Muscle of leg (tissue), 3 donors: ENCODE measurements at regions not wholly inside any gene's neighbourhood (a gene's known extent, or its start where the extent isn't known, plus 50 kb on each side); places are given as distances from the start of the nearest gene placed in this dataset.

Source experiments
- DNase-seq: peaks from one replicate; pipeline ENCODE4 v3.0.0; 2013
- H3K27ac ChIP-seq: one replicate; pipeline ENCODE4 v1.5.1; 2013; ENCODE audit warnings: mild to moderate bottlenecking, low read length, control low read depth
- H3K27me3 ChIP-seq: one replicate; pipeline ENCODE4 v1.6.1; 2013; ENCODE audit warnings: low read length; ENCODE audit not compliant: control insufficient read depth, insufficient read depth
- H3K36me3 ChIP-seq: one replicate; pipeline ENCODE4 v1.6.1; 2013; ENCODE audit warnings: low read length; ENCODE audit not compliant: control insufficient read depth, insufficient read depth
- H3K4me1 ChIP-seq: one replicate; pipeline ENCODE4 v1.6.1; 2013; ENCODE audit warnings: low read length; ENCODE audit not compliant: control insufficient read depth, insufficient read depth
- H3K4me3 ChIP-seq: one replicate; pipeline ENCODE4 v1.5.1; 2013; ENCODE audit warnings: low read length, control low read depth
- H3K9me3 ChIP-seq: replicated peaks from 2 replicates; pipeline ENCODE4 v1.6.1; 2013; ENCODE audit warnings: low read depth, low read length; ENCODE audit not compliant: control insufficient read depth
- WGBS: methylation state at CpG from one replicate; pipeline ENCODE4 v1.1.5; 2013; ENCODE audit warnings: missing lambda C conversion rate; ENCODE audit not compliant: insufficient coverage; 5-methylcytosine and 5-hydroxymethylcytosine counted together

- Histone ChIP-seq H3K9me3 (no peaks in the 10 kb centered on the region), H3K36me3 (no peaks in the 10 kb centered on the region), H3K4me1 (peaks cover 3% of the 10 kb centered on the region), H3K27ac (no peak overlapping the region), H3K4me3 (no peak overlapping the region), H3K27me3 (no peaks in the 10 kb centered on the region)
- DNase-seq = no peak
- WGBS = 0% methylated on average over 1 of the region's 3 CpGs
Observed at GRCh38 chr11:92854952-92855351, 114.5 kb upstream of the MTNR1B start.

DNA sequence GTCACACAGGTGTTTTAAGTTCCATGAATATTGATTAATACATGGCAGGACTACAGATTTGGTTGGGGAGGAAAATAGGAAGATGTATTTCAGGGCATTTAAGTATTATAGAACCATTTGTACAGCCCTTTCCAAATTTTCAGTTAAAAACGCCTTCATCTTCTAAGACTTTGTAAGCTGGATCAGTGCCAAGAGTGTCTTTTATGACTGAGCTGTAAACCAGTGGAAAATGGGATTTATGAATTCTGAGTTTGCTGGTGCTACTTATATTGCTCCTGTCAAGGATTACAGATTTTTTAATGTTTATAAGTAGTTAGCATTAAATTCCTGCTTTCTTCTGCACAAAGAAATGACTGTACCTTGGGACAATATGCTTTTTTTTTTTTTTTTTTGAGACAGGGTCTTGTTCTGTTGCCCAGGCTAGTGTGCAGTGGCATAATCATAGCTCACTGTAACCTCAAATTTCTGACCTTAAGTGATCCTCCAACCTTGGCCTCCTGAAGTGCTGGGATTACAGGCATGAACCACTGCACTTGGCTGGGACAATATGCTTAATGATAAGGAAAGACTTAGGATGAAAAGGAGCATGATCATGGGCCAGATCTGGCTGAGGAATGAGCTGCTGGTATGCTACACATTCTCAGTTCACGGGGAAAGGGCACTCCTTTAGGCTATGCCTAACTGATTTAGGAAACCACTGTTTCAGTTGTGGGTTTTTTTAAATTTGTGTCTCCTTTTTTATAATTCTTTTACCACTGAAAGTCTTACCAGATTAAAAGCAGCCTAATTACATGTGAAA is 113.6 kb upstream of the MTNR1B start:
- Histone ChIP-seq H3K9me3 (no peaks in the 10 kb centered on the region), H3K36me3 (no peaks in the 10 kb centered on the region), H3K4me1 (peaks cover 6% of the 10 kb centered on the region), H3K27ac (no peak overlapping the region), H3K27me3 (no peaks in the 10 kb centered on the region), H3K4me3 (no peak overlapping the region)
- peak; percentile 38 for DNase-seq
- WGBS = no CpG with 5 or more reads among the region's 2 CpGs

- Histone ChIP-seq H3K4me3 (no peak overlapping the region), H3K9me3 (no peaks in the 10 kb centered on the region), H3K27ac (no peak overlapping the region), H3K27me3 (no peaks in the 10 kb centered on the region), H3K36me3 (no peaks in the 10 kb centered on the region), H3K4me1 (peaks cover 6% of the 10 kb centered on the region)
- 71% methylated on average over 1 of the region's 2 CpGs for WGBS
- DNase-seq = peak; percentile 31
Observed at GRCh38 chr11:92857407-92857806, 112.0 kb upstream of the MTNR1B start.

DNA sequence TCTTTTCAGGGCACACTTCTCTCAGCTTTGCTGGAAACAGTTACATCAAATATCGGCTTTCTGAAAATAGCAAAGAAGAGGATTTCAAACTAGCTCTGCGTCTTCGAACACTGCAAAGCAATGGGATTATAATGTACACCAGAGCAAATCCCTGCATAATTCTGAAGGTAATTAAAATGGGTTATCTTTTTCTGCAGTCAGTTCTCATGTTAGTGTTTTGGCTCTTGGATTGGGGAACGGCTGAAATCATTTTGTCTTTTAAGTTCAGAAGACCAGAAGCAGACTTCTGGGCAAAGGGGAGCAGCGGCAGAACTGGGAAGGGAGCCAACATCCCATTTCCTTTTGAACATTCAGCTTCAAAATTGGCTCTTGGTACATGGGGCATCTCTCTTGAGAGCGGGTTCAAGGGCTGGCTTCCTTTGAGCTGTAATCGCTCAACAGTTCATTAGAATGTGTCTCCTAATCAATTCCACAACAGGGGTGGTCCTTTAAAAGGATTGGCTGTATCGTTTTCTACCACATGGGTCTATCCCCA is 110.2 kb upstream of the MTNR1B start:
- peak; percentile 52 for DNase-seq
- Histone ChIP-seq H3K27me3 (no peaks in the 10 kb centered on the region), H3K4me3 (no peak overlapping the region), H3K36me3 (no peaks in the 10 kb centered on the region), H3K27ac (no peak overlapping the region), H3K9me3 (no peaks in the 10 kb centered on the region), H3K4me1 (peaks cover 6% of the 10 kb centered on the region)
- WGBS = 52% methylated on average over 2 of the region's 8 CpGs

GRCh38 chr11:92861634-92862033 is 107.8 kb upstream of the MTNR1B start:
- DNase-seq = peak; percentile 95
- Histone ChIP-seq H3K27me3 (no peaks in the 10 kb centered on the region), H3K9me3 (no peaks in the 10 kb centered on the region), H3K36me3 (no peaks in the 10 kb centered on the region), H3K27ac (no peak overlapping the region), H3K4me3 (no peak overlapping the region), H3K4me1 (peaks cover 6% of the 10 kb centered on the region)
- WGBS = no CpG with 5 or more reads among the region's 3 CpGs

GRCh38 chr11:92865352-92865751 is 104.1 kb upstream of the MTNR1B start:
- no peaks in the 10 kb centered on the region for H3K36me3 ChIP-seq
- DNase-seq = peak; percentile 22
- no peak overlapping the region for H3K27ac ChIP-seq
- peaks cover 3% of the 10 kb centered on the region for H3K4me1 ChIP-seq
- WGBS = 100% methylated on average over 1 of the region's 2 CpGs
- H3K4me3 ChIP-seq = no peak overlapping the region
- H3K27me3 ChIP-seq = no peaks in the 10 kb centered on the region
- no peaks in the 10 kb centered on the region for H3K9me3 ChIP-seq

DNA sequence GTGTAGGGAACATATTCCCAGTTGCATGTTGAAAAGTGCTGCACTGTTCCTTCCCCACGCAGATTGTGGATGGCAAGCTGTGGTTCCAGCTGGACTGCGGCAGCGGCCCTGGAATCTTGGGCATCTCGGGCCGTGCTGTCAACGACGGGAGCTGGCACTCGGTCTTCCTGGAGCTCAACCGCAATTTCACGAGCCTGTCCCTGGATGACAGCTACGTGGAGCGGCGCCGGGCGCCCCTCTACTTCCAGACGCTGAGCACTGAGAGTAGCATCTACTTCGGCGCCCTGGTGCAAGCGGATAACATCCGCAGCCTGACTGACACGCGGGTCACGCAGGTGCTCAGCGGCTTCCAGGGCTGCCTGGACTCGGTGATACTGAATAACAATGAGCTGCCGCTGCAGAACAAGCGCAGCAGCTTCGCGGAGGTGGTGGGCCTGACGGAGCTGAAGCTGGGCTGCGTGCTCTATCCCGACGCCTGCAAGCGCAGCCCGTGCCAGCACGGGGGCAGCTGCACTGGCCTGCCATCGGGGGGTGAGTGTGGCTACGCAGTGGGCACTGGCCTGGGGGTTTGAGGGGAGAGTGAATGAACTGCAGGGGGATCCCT is 102.7 kb upstream of the MTNR1B start:
- Histone ChIP-seq H3K4me3 (no peak overlapping the region), H3K27ac (no peak overlapping the region), H3K27me3 (no peaks in the 10 kb centered on the region), H3K9me3 (no peaks in the 10 kb centered on the region), H3K4me1 (no peaks in the 10 kb centered on the region), H3K36me3 (no peaks in the 10 kb centered on the region)
- no peak for DNase-seq
- WGBS = 84% methylated on average over 38 of the region's 38 CpGs

DNA sequence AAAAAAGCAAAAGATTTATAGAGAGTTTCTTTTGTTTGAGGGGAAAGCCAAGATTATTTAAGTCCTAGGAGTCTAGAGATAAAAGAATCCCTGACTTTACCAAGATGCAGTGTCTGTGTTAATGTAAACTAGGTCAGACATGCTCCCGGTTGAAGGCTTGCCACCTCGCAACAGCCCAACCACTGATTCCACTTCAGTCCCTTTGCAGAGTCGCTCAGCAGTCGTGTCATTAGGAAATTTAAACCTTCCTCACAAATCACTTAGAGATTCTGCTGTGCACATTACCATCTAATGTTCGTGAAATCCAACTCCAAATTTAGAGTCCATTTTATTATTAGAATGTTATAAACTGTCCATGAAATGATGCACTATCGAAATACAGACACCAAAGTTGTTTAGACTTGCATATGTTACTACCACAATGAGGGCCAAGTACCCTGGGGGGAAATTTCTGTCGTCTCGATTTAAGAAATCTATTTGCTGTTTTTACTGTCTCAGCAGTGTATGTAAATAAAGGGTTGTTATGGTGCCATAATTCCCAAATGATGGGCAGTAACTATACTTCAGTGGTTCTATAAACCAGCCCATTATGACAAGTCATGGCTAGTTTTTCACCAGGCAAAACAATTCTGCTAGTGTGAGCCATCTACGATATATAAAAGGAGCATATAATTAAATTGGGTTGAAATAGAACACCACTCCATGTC is 101.4 kb upstream of the MTNR1B start:
- Histone ChIP-seq H3K4me1 (no peaks in the 10 kb centered on the region), H3K36me3 (no peaks in the 10 kb centered on the region), H3K9me3 (no peaks in the 10 kb centered on the region), H3K4me3 (no peak overlapping the region), H3K27ac (no peak overlapping the region), H3K27me3 (no peaks in the 10 kb centered on the region)
- DNase-seq = no peak
- 37% methylated on average over 2 of the region's 9 CpGs for WGBS

DNA sequence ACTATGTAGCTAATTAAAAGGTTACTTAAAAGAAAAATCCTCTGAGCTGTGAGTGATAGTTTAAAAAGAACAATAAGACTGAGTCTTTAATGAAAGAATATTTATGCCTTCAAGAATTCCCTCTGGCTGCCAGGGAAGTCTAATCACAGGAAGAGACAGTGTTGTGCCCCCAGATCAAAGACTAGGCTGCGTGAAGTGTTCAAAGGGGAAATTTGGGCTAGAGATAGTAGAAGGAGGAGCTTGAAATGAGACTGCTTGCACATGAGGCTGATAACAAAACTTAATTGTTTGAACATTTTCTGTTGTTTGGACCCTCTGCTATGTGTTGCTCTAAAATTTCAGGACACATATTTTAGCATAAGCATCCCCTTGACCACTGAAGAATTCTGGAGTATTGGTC is 99.7 kb upstream of the MTNR1B start:
- no peak for DNase-seq
- WGBS = 100% methylated on average over 1 of the region's 1 CpG

GRCh38 chr11:92870196-92870832 is 99.1 kb upstream of the MTNR1B start:
- WGBS = no CpG with 5 or more reads among the region's 4 CpGs
- DNase-seq = no peak
- Histone ChIP-seq H3K4me3 (no peak overlapping the region), H3K4me1 (no peaks in the 10 kb centered on the region), H3K9me3 (no peaks in the 10 kb centered on the region), H3K27me3 (no peaks in the 10 kb centered on the region), H3K36me3 (no peaks in the 10 kb centered on the region), H3K27ac (no peak overlapping the region)

More for the DNA sequence above, 99.7 kb upstream of the MTNR1B start:
- H3K27ac ChIP-seq = no peak overlapping the region
- H3K27me3 ChIP-seq = no peaks in the 10 kb centered on the region
- no peak overlapping the region for H3K4me3 ChIP-seq
- no peaks in the 10 kb centered on the region for H3K4me1 ChIP-seq
- no peaks in the 10 kb centered on the region for H3K36me3 ChIP-seq
- H3K9me3 ChIP-seq = no peaks in the 10 kb centered on the region
